H1 (cell line): ENCODE measurements at regions not wholly inside any gene's neighbourhood (a gene's known extent, or its start where the extent isn't known, plus 50 kb on each side); places are given as distances from the start of the nearest gene placed in this dataset.

Experiments
- ASH2L ChIP-seq: fragments of 200-600, 300-600 bp; sonication (generic); IDR thresholded peaks from one replicate; pipeline ENCODE4 v1.7.1; 2017; ENCODE audit warnings: low read length
- EZH2 ChIP-seq: fragments of 200-600 bp; sonication (generic); IDR thresholded peaks from 2 replicates; pipeline ENCODE4 v1.7.1; 2012; ENCODE audit warnings: low read depth, mild to moderate bottlenecking, moderate library complexity, low read length, inconsistent platforms; ENCODE audit not compliant: severe bottlenecking
- SIRT6 ChIP-seq: IDR thresholded peaks from one replicate; pipeline ENCODE4 v1.7.1; 2012; ENCODE audit warnings: low read length, inconsistent platforms
- ZNF274 ChIP-seq: IDR thresholded peaks from 2 replicates; pipeline ENCODE4 v1.7.0; 2012; ENCODE audit warnings: low read length, borderline replicate concordance; ENCODE audit errors: extremely low read depth

- TF ChIP-seq SIRT6 (no peak), EZH2 (no peak), ASH2L (no peak), ZNF274 (no peak)
Observed at GRCh38 chr2:85959185-85959584, 70.4 kb upstream of the ST3GAL5 start (continued).
